SK-N-DZ (cell line): ENCODE measurements at regions not wholly inside any gene's neighbourhood (a gene's known extent, or its start where the extent isn't known, plus 50 kb on each side); places are given as distances from the start of the nearest gene placed in this dataset.
"Not testable (repeated sequence)": the region's sequence is repeated elsewhere in the genome, so short reads cannot be mapped to it uniquely, and the experiment has no call there.

Experiments
- DNase-seq: peaks from one replicate; pipeline ENCODE4 v3.0.0-alpha.2; 2015; ENCODE audit warnings: low spot score

DNA sequence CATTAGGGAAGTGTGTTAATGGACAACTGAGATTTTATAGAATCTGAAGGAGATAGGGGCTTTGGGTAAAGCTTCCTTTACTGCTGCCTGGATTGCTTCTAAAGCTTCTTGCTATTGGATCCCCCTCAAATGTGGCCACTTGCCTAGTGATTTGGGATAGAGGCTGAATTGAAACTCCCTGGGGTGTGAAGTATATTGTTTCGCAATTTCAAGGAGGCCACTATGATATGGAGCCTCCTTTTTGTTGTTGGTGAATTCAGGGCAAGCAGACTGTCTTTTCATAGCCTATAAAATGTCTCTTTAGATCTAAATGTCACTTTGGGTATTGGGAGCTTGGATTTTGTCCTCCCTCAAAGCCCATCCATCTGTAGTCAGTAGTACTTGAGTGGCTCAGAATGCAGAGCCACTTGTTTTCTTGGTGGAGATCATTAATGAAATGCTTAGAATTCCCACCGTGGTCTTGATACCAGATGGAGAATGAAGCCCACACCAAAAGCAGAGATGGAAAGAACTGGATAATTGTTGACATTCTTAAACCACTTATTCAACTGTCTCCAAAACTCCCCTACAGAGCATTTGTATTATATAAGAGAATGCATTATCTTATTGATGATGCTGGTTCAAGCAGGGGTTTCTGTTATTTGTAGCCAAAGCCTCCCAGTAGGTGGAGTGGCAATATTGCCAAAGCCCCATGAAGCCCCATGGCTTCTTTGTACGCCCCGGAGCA lies 144.3 kb upstream of the KCNE2 start:
- no peak for DNase-seq

DNA sequence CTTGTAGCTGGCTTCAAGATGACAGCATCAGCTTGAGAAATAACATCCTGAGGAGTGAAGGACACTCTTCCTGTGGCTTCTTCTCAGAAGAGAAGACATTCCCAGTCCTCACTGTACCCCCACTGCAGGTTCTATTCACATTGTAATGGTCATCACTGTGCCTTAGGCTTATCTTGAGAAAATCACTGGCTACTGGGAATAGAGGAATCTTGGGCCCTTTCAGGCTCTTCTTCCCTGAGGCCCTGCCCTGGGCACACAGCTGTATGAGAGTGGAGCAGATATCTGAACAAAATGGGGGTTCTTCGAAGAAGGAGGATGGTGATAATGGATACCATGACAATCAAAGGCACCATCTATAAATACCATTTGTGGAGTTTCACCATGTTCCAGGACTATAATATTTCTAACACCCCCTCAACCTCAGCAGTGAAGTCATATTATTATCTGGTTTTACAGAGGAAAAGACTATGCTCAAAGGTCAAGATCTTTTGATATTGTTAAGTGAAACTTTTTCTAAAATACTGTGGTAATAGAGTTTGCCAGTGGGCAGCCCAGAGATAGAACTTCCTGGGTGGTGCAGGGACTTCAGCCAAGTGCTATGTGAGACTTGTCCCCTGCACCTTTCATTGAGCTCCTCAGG lies 143.1 kb upstream of the KCNE2 start:
- DNase-seq = no peak

DNA sequence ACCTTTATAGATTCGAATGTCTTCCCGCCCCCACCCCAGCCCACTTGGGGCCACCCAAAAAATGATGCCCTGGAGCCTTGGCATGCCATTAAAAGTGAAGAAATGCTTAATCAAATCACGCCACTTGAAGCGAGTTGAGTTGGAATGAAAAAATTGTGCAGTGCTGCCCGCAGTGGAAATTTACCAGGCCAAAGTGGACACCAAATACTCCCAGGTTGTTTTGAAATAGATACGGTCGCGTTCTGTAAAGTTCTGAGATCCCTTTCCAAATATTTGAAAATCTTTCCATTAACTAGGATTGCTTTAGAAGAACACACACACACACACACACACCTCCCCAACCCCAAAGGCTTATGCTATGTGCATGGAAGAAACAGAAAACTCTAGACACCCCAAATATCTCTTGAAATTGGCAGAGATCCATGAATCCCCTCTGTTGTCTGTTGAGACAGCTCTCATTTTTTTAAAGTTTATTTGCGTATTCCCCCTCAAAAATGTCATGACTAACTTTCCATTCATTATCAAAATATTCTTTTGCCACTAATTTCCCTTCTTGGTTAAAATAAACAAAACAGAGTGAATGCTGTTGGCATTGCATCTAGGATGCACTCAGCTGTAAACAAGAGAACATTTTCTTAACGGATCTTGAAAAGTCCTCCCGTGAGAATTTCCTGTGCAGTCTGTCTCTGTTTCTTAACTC lies 142.3 kb upstream of the KCNE2 start:
- no peak for DNase-seq

DNA sequence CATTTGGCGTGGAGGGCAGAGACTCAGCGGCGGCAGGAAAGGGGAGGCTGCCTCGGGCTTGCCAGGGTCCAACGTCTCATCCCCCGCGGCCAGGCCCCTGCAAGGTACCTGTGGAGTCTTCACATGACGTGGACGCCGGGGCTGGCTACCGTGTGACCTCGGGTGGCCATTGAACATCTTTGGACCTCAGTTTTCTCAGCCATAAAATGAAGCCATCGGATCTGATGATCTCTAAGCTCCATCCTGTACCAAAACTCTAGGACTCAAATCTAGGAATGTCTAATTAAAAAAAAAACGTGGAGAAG lies 141.8 kb upstream of the KCNE2 start:
- DNase-seq = no peak

DNA sequence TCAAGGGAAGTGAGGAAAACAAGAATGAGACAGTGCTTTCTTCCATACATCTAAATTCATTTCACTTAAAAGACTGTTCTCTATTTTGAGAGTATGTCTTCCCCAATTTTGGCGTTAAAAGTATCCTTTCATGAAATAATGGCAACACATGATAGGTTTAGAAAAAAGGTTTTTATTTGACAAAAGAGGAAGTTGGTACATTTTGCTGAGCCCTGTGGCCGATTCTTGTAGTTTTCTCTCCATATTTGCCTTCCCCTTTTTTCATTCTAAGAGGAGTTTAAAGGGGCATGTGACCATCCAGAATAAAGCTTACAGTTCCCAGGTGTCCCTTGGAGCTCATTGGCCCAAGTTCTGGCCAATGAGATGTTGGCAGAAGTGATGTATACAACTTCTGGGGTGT lies 140.4 kb upstream of the KCNE2 start:
- DNase-seq = no peak

DNA sequence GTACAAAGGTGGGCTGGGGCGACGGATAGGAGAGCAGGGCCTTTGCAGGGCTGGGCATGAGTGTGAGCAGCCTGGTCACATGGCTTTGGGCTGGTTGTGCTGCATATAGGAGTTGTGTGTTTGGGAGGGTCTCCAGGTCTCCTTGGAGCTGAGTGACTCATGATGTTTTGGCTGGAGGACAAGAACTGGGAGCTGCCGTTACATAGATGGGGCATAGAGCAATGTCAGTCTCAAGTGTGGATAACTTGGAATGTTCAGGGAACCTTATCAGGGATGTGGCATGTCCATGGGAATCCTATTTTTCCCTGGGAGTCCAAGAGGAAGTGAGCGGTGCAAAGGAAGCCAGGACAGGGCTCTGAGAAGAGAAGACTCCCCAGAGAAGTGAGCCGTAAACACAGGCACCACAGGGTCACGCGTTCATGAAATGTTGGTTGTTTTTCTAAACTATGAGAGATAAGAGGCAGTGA lies 136.4 kb upstream of the KCNE2 start:
- no peak for DNase-seq

DNA sequence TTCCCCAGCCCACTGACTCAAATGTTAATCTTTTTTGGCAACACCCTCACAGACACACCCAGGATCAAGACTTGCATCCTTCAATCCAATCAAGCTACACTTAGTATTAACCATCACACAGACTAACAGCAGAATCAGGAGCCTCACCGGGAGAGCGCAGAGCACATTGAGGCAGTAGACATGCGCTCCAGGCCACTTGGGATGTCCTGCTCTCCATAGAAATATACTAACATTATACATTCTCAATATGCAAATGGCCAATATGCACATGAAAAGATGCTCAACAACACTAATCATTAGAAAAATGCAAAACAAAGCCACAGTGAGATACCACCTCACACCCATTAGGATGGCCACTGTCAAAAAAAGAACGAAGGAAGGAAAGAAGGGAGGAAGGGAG lies 135.0 kb upstream of the KCNE2 start:
- no peak for DNase-seq

DNA sequence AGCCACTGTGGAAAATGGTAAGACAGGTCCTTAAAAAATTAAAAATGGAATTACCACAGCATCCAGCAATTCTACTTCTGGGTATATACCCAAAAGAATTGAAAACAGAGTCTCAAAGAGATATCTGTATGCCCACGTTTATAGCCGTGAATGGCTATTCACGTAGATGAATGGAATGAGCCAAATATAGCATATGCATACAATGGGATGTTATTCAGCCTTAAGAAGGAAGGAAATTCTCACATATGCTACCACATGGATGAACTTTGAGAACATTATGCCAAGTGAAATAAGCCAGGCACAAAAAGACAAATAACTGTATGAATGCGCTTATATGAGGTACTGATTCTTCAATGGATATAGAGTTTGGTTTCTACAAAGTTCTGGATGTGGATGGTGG lies 134.5 kb upstream of the KCNE2 start:
- DNase-seq = no peak

DNA sequence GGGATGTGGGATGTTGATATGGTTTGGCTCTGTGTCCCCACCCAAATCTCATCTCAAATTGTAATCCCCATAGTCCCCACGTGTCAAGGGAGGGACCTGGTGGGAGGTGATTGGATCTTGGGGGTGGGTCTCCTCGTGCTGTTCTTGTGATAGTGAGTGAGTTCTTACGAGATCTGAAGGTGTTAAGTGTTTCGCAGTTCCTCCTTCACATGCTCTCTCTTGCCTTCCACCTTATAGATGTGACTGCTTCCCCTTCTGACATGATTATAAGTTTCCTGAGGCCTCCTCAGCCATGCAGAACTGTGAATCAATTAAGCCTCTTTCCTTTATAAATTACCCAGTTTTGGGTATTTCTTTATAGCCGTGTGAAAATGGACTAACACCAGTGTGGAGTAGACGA lies 130.1 kb upstream of the KCNE2 start:
- DNase-seq = not testable (repeated sequence)

DNA sequence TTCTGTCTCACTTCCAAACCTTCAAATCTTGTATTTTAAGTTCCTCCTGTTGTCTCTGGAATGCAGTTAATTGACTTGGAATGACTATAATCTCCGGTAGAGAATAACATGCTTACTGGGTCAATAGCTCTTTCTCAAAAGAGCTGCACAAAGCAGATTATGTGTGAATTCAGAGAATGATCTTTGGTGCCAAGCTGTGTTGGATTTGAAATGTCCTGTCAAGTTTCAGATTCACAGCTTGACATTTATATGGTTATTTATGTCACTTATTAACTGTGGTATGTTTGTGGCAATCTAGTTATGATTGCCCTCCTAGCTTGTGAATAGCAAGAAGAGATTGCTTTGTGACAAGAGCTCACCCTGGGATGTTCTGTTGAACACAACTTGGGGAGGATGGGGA lies 128.3 kb upstream of the KCNE2 start:
- DNase-seq = no peak

DNA sequence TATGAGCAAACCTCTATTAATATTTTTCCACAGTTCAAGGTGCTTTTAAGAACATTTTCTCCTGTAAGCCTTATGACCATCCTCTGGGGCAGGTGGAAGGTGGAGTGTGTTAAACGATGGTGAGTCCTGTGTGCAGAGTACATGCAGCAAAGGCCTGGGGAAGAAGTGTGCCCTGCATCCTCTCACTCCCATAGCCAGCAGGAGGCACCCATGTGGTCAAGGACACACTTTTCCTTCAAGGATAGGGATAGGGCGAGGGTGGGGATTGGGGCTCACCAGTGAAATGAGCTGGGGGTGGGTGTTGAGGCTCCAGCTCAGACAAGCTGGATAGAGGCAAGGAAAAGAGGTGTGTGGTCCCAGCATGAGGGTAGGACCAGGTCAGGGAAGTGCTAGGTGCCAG lies 120.8 kb upstream of the KCNE2 start:
- DNase-seq = no peak

DNA sequence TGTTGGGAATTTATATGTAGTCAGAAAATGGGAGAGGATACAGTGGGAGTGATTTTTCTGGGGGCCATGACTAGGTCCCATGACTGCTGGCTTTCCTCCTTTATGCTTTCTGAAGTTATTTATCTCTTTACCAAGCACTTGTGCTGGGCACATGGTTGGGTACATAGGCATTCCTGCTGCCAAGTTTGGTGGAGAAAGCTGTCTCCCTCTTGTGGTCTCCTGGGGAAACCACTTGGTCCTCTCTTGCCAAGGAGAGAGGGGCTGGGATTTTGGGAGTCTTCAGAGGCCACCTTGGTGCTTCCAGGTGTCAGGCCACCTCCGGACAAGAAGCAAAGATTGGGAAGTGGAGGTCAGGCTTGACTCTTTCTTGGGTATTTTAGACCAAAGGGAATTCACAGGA lies 120.2 kb upstream of the KCNE2 start:
- peak; percentile 11 for DNase-seq

DNA sequence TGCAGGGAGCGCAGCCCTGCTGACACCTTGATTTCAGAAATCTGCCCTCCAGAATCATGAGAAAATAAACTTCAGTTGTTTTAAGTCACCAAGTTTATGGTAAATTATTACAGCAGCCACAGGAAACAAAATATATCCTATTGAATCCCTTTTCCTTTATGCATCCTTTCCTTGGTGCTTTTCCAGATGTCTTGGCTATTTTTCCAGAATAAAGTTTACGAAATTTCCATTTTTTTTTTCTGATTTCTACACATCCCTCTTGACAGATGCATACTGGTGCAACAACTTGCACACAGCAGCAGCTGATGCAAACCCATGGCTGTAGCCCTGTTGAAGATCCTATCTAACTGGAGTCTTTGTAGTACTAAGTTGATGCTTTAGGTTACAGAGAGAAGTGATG lies 111.1 kb upstream of the KCNE2 start:
- DNase-seq = no peak

DNA sequence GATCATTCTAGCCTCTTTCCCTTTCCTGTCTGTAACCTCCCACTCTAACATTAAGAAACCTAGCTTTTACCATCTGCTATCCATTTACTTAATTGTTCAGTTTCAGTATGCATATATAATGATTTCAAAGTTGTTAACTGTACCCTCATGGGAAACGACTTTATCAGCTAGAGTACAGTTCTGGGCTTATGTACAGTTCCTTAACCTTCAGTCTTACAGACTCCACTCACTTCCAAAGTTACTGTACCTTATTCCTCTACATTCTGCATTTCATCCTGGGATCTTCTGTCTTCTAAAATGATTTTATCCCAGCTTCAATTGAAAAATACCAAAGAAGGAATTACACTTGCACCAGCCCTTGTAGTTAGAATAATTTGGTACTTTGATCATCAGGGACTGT lies 108.7 kb upstream of the KCNE2 start:
- DNase-seq = no peak

DNA sequence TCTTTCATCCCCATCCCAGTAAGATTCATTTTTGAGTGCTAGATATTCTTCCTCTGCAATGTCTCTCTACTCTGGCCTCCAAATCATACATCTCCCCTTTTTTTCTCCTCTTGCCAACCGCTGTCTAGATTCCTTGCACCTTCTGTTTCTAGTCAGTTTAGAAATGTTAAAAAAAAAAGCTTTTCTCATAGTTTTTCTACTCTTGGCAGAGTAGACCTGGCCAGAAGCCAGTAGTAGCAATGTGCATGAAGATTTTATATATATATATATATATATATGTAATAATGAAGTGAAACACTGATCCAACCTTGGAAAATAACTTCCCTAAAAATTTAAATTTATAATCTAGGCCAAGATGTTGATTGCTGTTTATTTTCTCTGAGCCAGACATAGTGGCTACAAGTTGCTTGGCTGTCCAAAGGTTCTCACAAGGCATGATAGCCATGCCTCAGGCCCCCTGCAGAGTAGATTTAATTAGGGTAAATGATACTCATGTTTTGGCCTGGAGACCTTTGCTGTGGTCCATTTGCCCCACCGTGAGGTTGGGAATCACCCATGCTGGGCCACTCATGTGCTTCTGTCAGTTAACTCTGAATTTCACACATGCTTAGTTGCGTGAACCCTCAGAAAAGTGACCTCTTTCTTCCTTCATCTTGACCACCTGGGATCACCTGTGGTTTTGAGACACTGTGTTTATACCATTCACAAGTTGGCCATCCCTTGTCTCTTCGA lies 103.4 kb upstream of the KCNE2 start:
- no peak for DNase-seq

DNA sequence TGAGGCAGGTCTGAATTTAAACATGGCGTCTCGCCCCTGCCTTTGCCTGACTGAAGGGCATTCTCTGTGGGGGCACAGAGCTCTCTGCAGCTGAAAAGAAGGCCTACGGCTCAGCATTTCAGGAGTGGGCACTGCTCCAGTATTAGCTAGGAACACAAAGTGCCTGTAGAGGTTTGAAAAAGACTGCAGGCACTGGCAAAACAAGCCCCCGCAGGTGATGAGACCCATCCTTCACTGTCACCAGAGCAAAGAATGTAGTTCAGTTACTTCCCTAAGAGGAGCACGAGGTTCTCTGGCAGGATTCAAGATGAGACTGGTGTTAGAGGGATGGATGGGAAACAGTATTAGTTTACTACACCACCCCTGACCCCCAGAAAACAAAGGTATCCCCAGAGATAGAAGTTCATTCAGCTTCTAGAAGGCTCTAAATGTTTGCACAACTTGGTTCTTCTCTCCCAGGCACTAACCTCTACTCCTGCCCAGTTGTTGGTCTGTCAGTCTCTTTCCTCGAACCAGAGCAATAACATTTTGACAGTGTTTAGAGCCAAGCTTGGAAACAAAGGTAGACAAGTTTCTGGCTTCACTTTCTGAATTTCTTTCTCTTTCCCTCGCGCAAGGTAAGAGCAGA lies 101.9 kb upstream of the KCNE2 start:
- no peak for DNase-seq

DNA sequence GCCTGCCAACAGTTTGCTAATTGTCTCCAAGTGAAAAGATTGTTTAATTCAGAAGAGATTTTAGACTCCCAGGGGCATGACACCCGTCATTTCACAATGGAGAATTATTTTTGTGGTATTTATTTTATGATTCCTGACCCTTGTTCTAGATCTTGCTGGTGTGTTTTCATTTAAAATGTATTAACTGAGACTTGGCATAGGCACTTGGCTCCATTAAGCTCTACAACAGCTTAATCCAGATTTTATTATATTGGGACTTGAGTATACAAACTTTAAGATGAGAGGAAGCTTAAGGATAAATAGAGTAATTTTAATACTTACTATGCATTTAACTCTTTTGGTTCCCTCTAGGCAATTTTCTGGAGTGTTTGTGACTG lies 101.3 kb upstream of the KCNE2 start:
- DNase-seq = no peak

DNA sequence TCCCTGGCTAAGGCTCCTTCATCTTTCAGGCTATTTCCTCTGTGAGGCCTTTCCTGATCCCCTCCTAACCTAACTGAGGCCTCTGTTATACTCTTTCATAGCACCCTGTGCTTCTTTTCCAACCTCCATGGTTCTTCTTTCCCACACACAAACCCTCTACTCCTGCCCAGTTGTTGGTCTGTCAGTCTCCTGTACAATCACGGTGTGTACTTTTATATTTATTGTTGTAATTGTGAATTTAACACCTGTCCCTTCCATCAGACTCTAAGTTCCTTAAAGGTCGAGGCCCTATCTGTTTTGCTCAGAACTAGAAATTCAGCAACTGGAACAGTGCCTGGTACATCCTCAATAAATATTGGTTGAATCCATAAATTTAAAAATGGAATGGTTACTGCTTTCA lies 100.2 kb upstream of the KCNE2 start:
- no peak for DNase-seq

DNA sequence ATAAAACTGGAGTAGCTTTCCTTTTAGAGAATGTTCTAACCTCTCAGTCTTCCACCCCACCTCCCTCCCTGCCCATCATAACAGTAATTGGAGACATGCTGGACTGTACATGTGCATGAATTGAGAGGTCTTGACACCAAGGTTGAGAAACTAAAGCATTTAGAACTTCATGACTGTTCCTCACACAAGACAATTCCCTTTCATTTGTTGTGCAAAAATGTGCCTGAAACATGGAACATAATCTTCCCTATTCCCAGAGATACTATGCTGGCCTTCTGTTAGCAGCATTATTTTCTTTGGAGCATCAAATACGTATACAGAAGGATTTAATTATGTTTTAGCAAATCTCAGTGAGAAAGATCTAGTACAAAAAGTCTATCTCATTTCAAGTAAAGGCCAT lies 97.5 kb upstream of the KCNE2 start:
- no peak for DNase-seq

DNA sequence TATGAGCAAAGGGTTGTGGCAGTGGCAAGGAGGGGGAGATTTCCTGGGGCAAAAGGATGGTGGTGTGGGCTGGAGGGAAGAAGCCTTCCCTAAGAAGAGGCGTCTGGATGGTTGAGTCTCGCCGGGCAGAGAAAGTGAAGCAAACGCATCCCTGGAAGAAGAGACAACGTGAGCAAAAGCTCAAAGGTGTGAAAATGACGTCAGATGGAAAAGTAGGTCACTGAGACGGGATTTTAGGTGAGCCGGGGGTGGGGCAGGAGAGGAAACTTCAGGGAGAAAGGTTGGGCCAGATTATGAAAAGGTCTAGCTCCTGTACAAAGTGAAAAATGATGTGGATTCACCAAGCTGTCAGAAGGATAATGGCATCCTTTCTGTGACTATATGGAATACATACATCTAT lies 95.3 kb upstream of the KCNE2 start:
- DNase-seq = no peak

DNA sequence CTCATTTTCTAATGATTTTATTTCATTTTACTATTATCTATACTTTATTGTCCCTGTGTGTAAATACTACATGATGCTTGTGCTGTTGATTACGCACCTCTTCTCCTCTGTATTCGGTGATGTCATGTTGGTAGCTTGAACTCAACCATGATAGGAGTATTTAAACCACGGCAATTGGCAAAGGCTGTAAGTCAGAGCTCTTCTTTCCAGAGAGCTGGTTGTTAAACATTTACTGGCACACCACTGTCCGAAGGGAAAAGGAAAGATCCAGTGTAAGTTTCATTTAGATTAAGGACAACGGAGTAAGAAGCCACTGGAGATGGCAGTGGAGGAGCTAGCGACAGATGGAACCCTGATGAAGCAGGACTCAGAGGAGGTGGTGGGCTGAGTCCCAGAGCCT lies 93.4 kb upstream of the KCNE2 start:
- DNase-seq = no peak

DNA sequence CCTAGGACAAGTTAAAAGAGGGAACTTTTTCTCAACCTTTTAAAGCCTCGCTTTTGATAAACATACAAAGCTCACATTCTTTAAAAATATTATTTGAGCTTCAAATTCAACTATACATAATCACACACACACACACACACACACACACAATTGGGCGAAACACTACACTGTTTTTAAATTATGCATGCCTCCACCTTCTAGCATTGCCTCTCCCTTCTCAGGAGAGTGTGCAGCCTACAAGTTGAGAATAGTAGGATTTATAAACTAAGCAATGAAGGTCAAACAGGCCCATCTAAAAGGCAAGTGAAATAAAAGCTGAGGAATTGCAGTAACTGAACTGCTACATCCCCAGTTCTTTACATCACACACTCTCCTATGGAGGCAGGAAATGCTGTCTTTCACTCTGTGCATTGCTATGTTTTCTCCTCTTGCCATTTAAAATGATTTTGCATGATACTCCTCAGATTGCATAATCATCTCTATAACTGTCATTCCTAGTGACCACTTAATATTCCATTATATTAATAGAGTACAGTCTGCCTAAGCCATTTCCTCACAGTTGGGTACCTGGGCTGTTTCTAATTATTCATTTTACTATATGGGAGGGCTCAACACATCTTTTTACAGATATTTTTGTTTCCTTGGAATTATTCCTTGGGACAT lies 92.5 kb upstream of the KCNE2 start:
- no peak for DNase-seq
